ENCODE measurements at regions not wholly inside any gene's neighbourhood (a gene's known extent, or its start where the extent isn't known, plus 50 kb on each side); places are given as distances from the start of the nearest gene placed in this dataset.
"Not testable (repeated sequence)": the region's sequence is repeated elsewhere in the genome, so short reads cannot be mapped to it uniquely, and the experiment has no call there.

- no peak for DNase-seq (ENCODE audit: low read depth in 3 of 3)
These were observed 182.1 kb upstream of the ITGA1 start for GRCh38 chr5:52605317-52606313.

GRCh38 chr5:52607227-52607824 is 180.4 kb upstream of the ITGA1 start:
- no peak for DNase-seq (ENCODE audit: low read depth in 3 of 3)

GRCh38 chr5:52620315-52620714 is 167.4 kb upstream of the ITGA1 start:
- no peak for DNase-seq (ENCODE audit: low read depth in 3 of 3)

- DNase-seq (ENCODE audit: low read depth in 3 of 3) = no peak
These were observed 164.4 kb upstream of the ITGA1 start for GRCh38 chr5:52623291-52623690.

DNA sequence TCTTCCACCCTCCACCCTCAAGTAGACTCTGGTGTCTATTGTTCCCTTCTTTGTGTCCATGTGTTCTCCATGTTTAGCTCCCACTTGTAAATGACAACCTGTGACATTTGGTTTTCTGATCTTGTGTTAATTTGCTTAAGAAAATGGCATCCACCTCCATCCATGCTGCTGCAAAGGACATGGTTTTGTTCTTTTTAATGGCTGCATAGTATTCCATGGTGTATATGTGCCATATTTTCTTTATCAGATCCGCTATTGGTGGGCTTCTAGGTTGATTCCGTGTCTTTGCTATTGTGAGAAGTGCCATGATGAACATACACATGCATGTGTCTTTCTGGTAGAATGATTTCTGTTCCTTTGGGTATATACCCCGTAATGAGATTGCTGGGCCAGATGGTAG is 163.4 kb upstream of the ITGA1 start:
- no peak for DNase-seq (ENCODE audit: low read depth in 3 of 3)

DNA sequence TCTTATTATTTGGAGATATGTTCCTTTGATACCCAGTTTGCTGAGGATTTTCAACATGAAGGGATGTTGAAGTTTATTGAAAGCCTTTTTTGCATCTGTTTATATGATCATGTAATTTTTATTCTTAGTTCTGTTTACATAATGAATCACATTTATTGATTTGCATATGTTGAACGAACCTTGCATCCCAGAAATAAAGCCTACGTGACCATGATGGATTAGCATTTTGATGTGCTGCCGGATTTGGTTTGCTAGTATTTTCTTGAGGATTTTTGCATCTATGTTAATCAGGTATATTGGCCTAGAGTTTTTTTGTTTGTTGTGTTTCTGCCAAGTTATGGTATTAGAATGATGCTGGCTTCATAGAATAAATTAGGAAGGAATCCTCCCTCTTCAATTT is 161.4 kb upstream of the ITGA1 start:
- no peak for DNase-seq (ENCODE audit: low read depth in 3 of 3)

GRCh38 chr5:52627740-52628139 is 160.0 kb upstream of the ITGA1 start:
- DNase-seq (ENCODE audit: low read depth in 3 of 3) = no peak

GRCh38 chr5:52632281-52632680 is 155.4 kb upstream of the ITGA1 start:
- no peak for DNase-seq (ENCODE audit: low read depth in 3 of 3)

- DNase-seq (ENCODE audit: low read depth in 3 of 3) = not testable (repeated sequence)
These were observed 153.5 kb upstream of the ITGA1 start for GRCh38 chr5:52634171-52634570.

DNA sequence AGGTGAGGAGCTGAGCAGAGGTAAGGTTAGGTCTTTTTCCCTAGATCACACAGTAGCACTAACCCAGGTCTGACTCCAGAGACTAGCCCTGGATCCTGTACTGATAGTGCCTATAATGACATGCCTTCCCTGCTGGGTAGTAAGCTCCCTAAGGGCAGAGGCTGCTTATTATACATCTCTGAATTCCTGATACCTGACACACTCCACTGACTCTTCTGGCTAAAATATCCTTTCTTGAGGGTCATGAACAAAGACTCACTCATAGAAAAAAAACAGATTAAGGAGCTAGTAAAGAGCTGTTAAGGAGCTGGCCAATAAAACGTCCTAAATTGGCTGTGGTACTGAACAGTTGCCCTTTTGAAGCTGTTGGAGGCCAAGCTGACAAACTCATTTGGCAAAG is 149.0 kb upstream of the ITGA1 start:
- no peak for DNase-seq (ENCODE audit: low read depth in 3 of 3)

GRCh38 chr5:52648726-52649125 is 139.0 kb upstream of the ITGA1 start:
- no peak for DNase-seq (ENCODE audit: low read depth in 3 of 3)

DNA sequence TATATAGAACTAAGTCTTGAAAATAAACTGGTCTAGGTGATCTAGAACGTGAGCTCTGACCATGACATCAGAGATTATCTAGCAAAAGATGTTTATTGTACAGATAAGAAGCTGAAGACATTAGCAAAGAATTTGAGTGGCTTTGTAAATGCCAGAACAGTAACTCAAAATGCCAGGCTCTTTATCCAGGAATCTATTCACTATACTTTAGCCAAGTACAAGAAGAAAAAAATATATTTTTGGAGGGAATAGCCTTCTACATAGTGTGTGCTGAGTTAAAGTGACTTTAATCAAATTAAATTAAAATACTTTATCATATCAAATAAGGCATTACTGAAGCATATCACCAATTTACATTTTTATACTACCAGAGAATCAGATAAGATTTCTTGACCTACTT is 132.6 kb upstream of the ITGA1 start:
- DNase-seq (ENCODE audit: low read depth in 3 of 3) = no peak

- DNase-seq (ENCODE audit: low read depth in 3 of 3) = no peak
These were observed 131.0 kb upstream of the ITGA1 start for GRCh38 chr5:52656569-52657246.

DNA sequence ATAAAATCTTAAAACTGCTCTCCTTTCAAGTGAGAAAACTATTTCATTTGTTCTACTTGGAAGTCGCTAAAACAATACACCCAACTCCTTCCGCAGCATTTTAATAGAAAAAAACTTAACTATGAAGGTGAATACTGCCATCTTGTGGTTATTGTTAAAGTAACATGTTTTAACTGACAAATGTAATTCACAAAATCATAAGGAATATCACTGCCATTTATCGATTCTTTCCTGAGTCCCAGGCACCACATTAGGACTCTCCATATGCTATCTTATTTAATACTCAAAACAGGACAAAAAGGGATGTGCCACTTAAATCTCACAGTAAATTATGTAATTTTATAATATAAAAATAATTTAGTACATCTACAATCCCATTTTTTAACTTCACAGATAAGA is 130.5 kb upstream of the ITGA1 start:
- DNase-seq (ENCODE audit: low read depth in 3 of 3) = no peak

GRCh38 chr5:52658246-52658645 is 129.5 kb upstream of the ITGA1 start:
- no peak for DNase-seq (ENCODE audit: low read depth in 3 of 3)

DNA sequence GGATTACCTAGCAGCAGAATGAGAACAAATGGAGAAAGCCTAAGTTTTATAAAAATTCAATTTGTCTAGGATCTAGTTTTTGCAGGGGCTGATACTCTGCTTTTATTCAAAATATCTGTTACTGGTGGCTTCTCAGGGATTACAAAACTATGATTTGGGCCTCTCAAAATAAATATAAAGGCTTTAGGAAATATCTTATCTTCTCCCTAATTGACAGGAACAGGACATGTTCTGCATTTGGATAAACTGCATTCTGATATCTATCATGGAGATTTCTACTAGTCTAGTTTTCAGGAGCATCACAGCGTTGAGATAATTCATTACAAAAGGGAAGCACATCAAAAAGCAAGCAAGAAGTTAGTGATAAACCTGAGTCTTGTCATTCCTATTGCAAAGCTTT is 127.1 kb upstream of the ITGA1 start:
- DNase-seq (ENCODE audit: low read depth in 3 of 3) = no peak

DNA sequence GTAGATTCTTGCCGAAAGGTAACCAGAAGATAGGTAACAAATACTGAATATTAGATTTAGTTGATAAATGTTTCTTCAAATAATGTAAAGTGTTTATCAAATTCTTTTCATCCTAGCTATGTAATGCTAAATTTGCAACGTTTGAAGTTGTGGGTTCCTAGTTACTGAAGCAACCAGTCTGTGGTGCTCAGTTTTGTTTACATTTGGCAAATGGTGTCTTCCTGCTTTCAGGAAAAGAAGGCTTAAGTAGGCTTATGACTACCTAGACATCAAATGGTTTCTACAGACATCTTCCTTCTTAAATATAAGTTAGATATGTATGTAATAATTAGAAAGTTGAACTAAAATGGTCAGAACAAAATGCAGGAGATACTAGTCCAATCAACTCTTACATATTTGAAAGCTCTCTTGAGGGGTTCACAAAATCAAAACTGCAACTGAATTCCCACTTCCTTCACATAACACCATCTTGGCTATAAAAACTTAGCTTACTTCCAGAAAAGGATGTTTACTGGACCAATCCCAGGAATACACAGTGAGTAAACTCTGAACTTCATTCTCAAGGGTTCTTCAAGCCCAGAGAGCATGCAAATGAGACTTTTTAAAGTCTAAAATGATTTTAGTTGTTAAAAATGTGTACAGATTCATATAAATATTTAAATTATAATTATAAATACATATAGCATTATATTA is 125.7 kb upstream of the ITGA1 start:
- no peak for DNase-seq (ENCODE audit: low read depth in 3 of 3)

DNA sequence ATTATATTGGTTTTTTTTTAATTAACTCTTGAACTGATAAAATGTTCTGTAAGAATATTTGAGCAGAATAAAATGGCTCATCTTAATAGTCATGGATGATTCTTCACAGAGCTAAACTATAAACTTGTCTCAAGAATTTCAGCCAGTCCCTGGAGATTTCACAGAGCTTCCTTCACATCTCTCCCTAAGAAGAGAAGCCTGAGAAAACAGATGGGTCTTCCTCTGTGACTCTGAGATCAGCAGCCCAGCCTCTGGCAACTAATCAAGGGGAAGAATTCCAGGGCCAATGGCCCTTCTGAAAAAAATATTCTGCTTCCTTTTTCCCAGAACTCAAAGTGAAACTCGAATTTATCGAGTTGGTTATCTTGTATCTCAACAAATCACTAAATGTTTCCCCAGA is 122.2 kb upstream of the ITGA1 start:
- DNase-seq (ENCODE audit: low read depth in 3 of 3) = no peak

DNA sequence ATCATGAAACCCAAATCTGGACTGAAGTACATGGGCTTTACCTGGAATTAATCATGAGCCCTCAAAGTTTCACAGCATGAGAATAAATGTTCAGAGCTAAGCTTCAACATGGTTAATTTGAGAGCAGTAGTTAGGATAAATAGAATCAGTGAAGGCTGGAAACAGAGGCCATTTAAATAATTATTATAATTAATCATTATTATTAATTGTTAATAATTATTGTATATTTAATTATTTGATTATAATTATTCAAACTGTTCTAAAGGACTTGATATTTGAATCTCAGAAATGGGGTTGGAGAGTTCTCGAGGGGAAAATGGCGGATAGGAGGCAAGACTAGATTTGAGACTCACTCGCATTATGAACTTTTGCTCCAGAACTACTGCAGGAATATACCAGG is 119.6 kb upstream of the ITGA1 start:
- DNase-seq (ENCODE audit: low read depth in 3 of 3) = no peak

GRCh38 chr5:52668544-52669185 is 119.1 kb upstream of the ITGA1 start:
- DNase-seq (ENCODE audit: low read depth in 3 of 3) = no peak

DNA sequence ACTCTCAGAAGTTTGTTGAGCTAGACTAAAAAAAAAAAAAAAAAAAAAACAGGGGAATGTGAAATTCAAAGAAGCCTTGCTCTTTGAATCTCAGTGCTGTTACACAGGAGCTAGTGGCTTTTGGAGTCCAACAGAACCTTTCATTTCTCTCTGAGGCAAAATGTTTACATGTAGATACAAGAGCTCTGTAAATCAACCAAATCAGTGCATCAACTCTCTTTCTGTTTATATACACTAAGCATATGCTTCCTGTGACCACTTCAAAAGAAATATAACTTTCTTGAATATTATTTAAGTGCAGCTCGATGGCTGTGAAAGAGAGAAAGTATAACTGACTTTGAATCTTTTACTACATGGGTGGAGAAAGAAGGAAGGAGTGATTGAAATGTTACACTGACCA is 115.3 kb upstream of the ITGA1 start:
- DNase-seq (ENCODE audit: low read depth in 3 of 3) = no peak

GRCh38 chr5:52673495-52673894 is 114.2 kb upstream of the ITGA1 start:
- no peak for DNase-seq (ENCODE audit: low read depth in 3 of 3)
